ACC112 (cell line): ENCODE measurements at regions not wholly inside any gene's neighbourhood (a gene's known extent, or its start where the extent isn't known, plus 50 kb on each side); places are given as distances from the start of the nearest gene placed in this dataset.

Experiments
- H2AFZ ChIP-seq: fragments of 200-600 bp; sonication (generic); one replicate; pipeline ENCODE4 v1.6.0; 2017; ENCODE audit warnings: antibody characterized with exemption, low read length; ENCODE audit not compliant: unreplicated experiment
- H3K27ac ChIP-seq: fragments of 200-600 bp; sonication (generic); 2 replicates; pipeline ENCODE4 v1.5.1; 2014; ENCODE audit warnings: low read depth, mild to moderate bottlenecking, antibody characterized with exemption, low read length, moderate library complexity
- H3K27me3 ChIP-seq: fragments of 200-600 bp; sonication (generic); 2 replicates; pipeline ENCODE4 v1.6.1; 2014; ENCODE audit warnings: mild to moderate bottlenecking, antibody characterized with exemption, low read length, moderate library complexity, mixed read lengths; ENCODE audit not compliant: insufficient read depth
- H3K36me3 ChIP-seq: fragments of 200-600 bp; sonication (generic); 2 replicates; pipeline ENCODE4 v1.6.1; 2016; ENCODE audit warnings: mild to moderate bottlenecking, antibody characterized with exemption, low read length, moderate library complexity, mixed read lengths; ENCODE audit not compliant: insufficient read depth
- H3K4me1 ChIP-seq: fragments of 200-600 bp; sonication (generic); one replicate; pipeline ENCODE4 v1.6.1; 2016; ENCODE audit warnings: low read length, mixed read lengths; ENCODE audit not compliant: insufficient read depth, unreplicated experiment, control insufficient read depth
- H3K4me3 ChIP-seq: fragments of 200-600 bp; sonication (generic); 2 replicates; pipeline ENCODE4 v1.5.1; 2014; ENCODE audit warnings: mild to moderate bottlenecking, low read depth, low read length
- H3K79me2 ChIP-seq: fragments of 200-600 bp; sonication (generic); one replicate; pipeline ENCODE4 v1.6.0; 2016; ENCODE audit warnings: low read length; ENCODE audit not compliant: control insufficient read depth, unreplicated experiment, insufficient read depth

GRCh38 chr3:31230425-31231223 lies 302.1 kb upstream of the STT3B start:
- Histone ChIP-seq H2AFZ (no peak overlapping the region), H3K4me3 (no peak overlapping the region), H3K79me2 (no peaks in the 10 kb centered on the region), H3K36me3 (no peaks in the 10 kb centered on the region), H3K27me3 (peaks cover 18% of the 10 kb centered on the region; the same call in 1 of the 2 replicates), H3K4me1 (no peaks in the 10 kb centered on the region), H3K27ac (no peak overlapping the region)

DNA sequence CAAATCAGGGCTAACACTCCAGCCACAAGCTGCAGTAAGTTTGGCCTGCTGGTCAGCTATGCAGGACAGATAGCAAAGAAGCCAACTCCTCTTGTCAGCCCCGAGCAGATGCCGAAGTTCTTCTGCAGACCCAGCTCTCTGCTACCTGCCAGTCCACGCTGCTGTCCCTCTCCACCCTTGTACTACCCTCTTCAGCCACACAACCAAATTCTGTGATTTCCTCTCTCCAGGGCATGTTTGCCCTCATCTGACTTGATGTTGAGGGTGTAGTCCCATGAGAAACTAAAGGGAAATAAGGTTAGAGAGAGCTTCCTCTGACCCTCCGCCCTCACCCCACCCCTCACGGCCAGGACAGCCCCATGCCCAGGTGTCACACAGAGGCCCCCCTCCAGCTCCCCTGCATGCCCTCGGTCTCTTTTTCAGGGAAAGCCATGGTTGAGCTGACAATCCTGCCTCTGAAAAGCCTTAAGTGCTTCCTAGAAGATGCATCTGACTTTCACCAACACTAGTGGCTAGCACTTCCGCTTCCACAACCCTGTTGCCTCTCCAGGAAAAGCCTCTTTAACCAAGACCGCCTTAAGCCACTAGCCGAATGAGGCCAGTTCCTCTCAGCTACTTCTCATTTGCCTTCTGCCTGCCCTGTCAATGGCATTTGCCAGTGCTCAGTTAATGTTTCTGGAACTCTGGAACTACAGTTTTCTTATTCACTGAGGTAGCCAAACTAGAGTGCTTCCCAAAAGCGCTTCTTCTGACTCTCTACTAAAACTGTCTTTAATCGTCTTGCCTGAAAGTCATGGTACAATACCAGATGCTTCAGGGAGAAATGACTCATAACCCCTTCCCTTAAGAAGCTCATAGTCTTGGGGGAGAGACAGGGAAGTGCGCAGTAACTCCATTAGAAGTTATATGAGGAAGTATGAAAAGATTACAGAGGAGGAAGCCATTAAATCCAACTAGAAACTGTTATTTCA lies 300.4 kb upstream of the STT3B start:
- H3K27me3 ChIP-seq = peaks cover 20% of the 10 kb centered on the region; the same call in 1 of the 2 replicates
- no peak overlapping the region for H3K4me3 ChIP-seq
- no peak overlapping the region for H2AFZ ChIP-seq
- no peak overlapping the region for H3K27ac ChIP-seq
- H3K4me1 ChIP-seq = no peaks in the 10 kb centered on the region
- H3K36me3 ChIP-seq = no peaks in the 10 kb centered on the region
- no peaks in the 10 kb centered on the region for H3K79me2 ChIP-seq

GRCh38 chr3:31234145-31234544 lies 298.6 kb upstream of the STT3B start:
- Histone ChIP-seq H2AFZ (no peak overlapping the region), H3K4me3 (no peak overlapping the region), H3K27ac (no peak overlapping the region), H3K4me1 (no peaks in the 10 kb centered on the region), H3K27me3 (peaks cover 22% of the 10 kb centered on the region; the same call in 1 of the 2 replicates), H3K79me2 (no peaks in the 10 kb centered on the region), H3K36me3 (no peaks in the 10 kb centered on the region)

DNA sequence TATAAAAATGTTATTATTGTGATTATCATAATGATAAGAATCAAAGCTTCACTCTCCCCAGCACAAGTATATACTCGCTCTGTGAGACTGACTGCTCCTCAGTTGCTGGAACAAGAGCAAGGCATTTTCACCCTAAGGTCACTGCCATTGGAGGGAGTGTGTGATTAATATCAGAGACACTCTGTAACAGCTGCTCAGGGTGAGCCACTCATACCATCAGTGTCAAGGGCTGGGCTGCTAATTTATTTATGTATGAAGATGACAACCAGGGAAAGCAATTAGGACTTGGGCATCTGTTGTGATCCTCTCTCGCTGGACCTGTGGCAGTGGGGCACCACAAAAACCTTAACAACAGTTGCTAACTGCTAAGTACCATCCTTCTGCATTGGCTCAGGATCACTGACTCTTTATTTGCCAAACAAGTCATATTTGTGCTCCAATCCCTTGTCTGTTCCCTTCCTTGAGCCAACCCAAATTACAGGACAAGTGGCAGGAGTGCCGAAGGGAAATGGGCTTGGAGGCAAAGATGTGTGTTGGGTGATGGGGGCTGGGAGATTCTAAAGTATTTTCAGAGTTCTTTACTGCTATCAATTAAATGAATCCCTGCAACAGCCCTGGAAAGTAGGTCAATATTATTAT lies 297.5 kb upstream of the STT3B start:
- no peak overlapping the region for H2AFZ ChIP-seq
- H3K4me3 ChIP-seq = no peak overlapping the region
- no peak overlapping the region for H3K27ac ChIP-seq
- no peaks in the 10 kb centered on the region for H3K36me3 ChIP-seq
- H3K27me3 ChIP-seq = peaks cover 22% of the 10 kb centered on the region; the same call in 1 of the 2 replicates
- no peaks in the 10 kb centered on the region for H3K79me2 ChIP-seq
- H3K4me1 ChIP-seq = no peaks in the 10 kb centered on the region

GRCh38 chr3:31237887-31238286 lies 294.8 kb upstream of the STT3B start:
- Histone ChIP-seq H3K36me3 (no peaks in the 10 kb centered on the region), H3K79me2 (no peaks in the 10 kb centered on the region), H3K27ac (no peak overlapping the region), H3K27me3 (peaks cover 19% of the 10 kb centered on the region; the same call in 1 of the 2 replicates), H3K4me3 (no peak overlapping the region), H2AFZ (no peak overlapping the region), H3K4me1 (no peaks in the 10 kb centered on the region)

DNA sequence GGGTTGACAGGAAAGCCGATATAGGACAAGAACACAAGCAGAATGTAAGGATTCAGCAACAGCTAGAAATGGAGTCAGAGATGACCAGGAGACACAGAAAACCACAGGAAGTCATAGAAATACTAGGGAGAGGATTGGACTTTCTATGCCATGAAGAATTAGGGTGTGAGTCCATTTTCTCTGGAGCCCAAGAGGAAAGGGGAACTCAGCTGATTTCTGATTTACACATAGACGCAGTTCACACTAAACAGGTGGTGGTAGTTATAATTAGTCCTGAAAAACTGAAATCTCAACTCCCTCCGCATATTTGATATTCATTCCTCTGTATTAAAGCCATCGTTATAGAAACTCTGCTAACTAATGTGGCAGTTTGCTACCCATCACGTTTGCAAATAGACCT lies 292.7 kb upstream of the STT3B start:
- Histone ChIP-seq H3K4me3 (no peak overlapping the region), H3K27me3 (peaks cover 11% of the 10 kb centered on the region; the same call in 1 of the 2 replicates), H2AFZ (no peak overlapping the region), H3K36me3 (no peaks in the 10 kb centered on the region), H3K4me1 (no peaks in the 10 kb centered on the region), H3K79me2 (no peaks in the 10 kb centered on the region), H3K27ac (no peak overlapping the region)

GRCh38 chr3:31240466-31240865 lies 292.3 kb upstream of the STT3B start:
- Histone ChIP-seq H2AFZ (no peak overlapping the region), H3K27me3 (peaks cover 6% of the 10 kb centered on the region; the same call in 1 of the 2 replicates), H3K79me2 (no peaks in the 10 kb centered on the region), H3K27ac (no peak overlapping the region), H3K4me3 (no peak overlapping the region), H3K4me1 (no peaks in the 10 kb centered on the region), H3K36me3 (no peaks in the 10 kb centered on the region)

DNA sequence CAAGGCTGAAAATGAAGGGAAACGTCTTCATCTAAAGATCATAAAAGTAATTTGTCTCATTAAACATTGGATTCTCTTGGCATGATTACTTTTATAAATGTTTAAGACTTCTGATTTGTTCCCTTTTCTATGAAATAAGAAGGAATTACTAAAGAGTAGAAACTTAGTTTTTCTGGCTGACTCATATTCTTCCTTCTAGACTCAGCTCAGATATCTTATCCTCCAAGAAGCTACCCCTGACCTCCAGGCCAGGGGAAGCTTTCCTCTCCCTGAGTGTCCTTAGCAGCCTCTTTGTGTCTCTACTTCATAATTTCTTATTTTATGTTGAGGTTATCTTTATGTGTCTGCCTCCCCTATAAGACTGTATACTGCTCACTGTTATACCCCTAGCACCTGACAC lies 291.9 kb upstream of the STT3B start:
- no peaks in the 10 kb centered on the region for H3K36me3 ChIP-seq
- no peaks in the 10 kb centered on the region for H3K4me1 ChIP-seq
- no peak overlapping the region for H3K27ac ChIP-seq
- H3K79me2 ChIP-seq = no peaks in the 10 kb centered on the region
- 0 out of 2 replicates have a peak, but pooled peaks cover 3% of the 10 kb centered on the region for H3K27me3 ChIP-seq
- no peak overlapping the region for H3K4me3 ChIP-seq
- H2AFZ ChIP-seq = no peak overlapping the region

- Histone ChIP-seq H3K4me1 (no peaks in the 10 kb centered on the region), H3K27me3 (0 out of 2 replicates have a peak, but pooled peaks cover 3% of the 10 kb centered on the region), H3K27ac (no peak overlapping the region), H3K36me3 (no peaks in the 10 kb centered on the region), H3K79me2 (no peaks in the 10 kb centered on the region), H2AFZ (no peak overlapping the region), H3K4me3 (no peak overlapping the region)
Observed at GRCh38 chr3:31241533-31241932, 291.2 kb upstream of the STT3B start.
